Upper lobe of left lung (tissue), 4 donors: ENCODE measurements at regions not wholly inside any gene's neighbourhood (a gene's known extent, or its start where the extent isn't known, plus 50 kb on each side); places are given as distances from the start of the nearest gene placed in this dataset.

ENCODE experiments used
- POLR2A ChIP-seq, 4 donors: fragments of 450-650 bp; IDR thresholded peaks; one replicate each; pipeline ENCODE4 v1.5.1; 2016 to 2017; ENCODE audit warnings: antibody characterized with exemption in 4 of 4, mild to moderate bottlenecking in 2 of 4
- TF ChIP-seq, protein P1 (sequence below), 6 experiments: fragments of 450-650 bp in 4 of 6; fragments of 200-600 bp in 2 of 6; sonication (generic) in 2 of 6; IDR thresholded peaks; one replicate each; pipeline ENCODE4 v1.5.1; 2016 to 2019; ENCODE audit warnings: antibody characterized with exemption in 6 of 6

DNA sequence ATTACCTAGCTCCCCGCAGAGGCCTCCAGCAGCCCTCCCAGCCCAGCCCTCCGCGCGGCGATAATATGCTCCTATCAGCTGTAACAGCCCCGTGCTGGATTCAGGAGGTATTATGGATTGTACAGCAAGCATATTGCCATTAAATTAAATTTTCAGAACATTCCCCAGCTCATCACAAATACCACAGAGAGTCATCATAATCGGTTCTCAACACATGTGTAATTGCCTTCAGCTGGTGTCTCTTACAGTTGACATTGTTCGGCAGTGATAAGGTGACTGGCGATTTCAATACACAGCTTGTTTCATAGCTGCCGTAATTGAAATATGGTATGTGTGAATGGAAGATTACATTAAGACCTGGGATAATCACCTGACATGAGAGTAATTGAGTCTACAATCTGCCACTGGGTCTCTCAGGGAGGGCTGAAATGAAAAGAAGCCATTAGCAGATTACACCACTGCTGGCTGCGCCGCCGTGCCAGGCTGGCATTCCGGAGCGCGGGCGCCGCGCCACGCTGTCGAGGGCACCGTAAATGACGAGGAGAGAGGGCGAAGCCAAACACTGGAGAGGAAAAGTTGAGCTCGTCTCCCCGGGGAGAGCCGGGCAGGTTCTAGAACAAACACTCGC is 549.4 kb upstream of the SALL3 start:
- TF ChIP-seq, protein P1, sequence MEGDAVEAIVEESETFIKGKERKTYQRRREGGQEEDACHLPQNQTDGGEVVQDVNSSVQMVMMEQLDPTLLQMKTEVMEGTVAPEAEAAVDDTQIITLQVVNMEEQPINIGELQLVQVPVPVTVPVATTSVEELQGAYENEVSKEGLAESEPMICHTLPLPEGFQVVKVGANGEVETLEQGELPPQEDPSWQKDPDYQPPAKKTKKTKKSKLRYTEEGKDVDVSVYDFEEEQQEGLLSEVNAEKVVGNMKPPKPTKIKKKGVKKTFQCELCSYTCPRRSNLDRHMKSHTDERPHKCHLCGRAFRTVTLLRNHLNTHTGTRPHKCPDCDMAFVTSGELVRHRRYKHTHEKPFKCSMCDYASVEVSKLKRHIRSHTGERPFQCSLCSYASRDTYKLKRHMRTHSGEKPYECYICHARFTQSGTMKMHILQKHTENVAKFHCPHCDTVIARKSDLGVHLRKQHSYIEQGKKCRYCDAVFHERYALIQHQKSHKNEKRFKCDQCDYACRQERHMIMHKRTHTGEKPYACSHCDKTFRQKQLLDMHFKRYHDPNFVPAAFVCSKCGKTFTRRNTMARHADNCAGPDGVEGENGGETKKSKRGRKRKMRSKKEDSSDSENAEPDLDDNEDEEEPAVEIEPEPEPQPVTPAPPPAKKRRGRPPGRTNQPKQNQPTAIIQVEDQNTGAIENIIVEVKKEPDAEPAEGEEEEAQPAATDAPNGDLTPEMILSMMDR (IDR thresholded peaks at IDR 0.05), result no peak
- no peak for TF ChIP-seq POLR2A (IDR thresholded peaks at IDR 0.05)
